ENCODE measurements at regions not wholly inside any gene's neighbourhood (a gene's known extent, or its start where the extent isn't known, plus 50 kb on each side); places are given as distances from the start of the nearest gene placed in this dataset.

DNA sequence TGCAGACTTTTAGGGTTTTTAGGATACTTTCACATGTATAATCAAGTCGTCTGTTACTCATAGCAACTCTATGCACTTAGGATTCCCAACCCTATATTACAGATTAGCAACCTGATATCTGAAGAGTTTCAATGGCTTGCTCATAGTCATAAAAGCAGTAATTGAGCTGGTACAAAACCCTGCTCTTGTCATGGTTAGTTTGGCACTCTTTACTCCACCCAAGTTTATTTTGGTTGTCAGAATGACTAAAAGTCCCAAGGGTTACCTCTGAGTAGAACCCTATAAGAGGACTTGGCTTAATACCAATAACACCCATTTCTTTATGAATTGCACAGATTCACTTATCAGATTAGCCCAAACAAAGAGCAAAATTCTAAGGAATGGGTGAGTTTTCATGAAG lies 550.6 kb downstream of the SOX6 start:
- Histone ChIP-seq H3K4me1 (ENCODE audit: control insufficient read depth, insufficient read depth, low read length) (no peaks in the 10 kb centered on the region), H3K27me3 (ENCODE audit: control insufficient read depth, insufficient read depth, low read length) (no peaks in the 10 kb centered on the region), H3K4me3 (ENCODE audit: low read length) (no peak overlapping the region), H3K9ac (ENCODE audit: low read length) (no peak overlapping the region), H3K36me3 (ENCODE audit: control insufficient read depth, insufficient read depth, low read length) (no peaks in the 10 kb centered on the region), H3K9me3 (ENCODE audit: control insufficient read depth, low read length) (no peaks in the 10 kb centered on the region)

DNA sequence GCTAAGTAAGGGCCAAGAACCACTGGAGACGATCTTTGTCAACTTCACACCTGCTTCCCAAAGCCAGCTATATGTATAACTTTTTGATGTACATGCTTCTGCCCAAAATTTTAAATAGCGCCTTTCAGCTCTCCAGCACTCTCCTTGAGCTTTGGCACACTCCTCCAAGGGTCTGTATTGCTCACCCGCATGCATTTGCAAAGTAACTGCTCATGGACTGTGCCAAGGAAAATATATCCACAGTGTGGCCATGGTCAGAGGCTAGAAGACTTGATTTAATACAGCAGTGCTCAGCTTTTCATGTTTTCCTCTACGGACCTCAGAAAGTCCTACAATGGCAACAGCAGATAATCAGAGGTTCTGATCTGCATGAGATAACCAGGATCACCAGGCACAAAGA lies 550.1 kb downstream of the SOX6 start:
- Histone ChIP-seq H3K9ac (ENCODE audit: low read length) (no peak overlapping the region), H3K4me3 (ENCODE audit: low read length) (no peak overlapping the region), H3K27me3 (ENCODE audit: control insufficient read depth, insufficient read depth, low read length) (no peaks in the 10 kb centered on the region), H3K9me3 (ENCODE audit: control insufficient read depth, low read length) (no peaks in the 10 kb centered on the region), H3K4me1 (ENCODE audit: control insufficient read depth, insufficient read depth, low read length) (no peaks in the 10 kb centered on the region), H3K36me3 (ENCODE audit: control insufficient read depth, insufficient read depth, low read length) (no peaks in the 10 kb centered on the region)

DNA sequence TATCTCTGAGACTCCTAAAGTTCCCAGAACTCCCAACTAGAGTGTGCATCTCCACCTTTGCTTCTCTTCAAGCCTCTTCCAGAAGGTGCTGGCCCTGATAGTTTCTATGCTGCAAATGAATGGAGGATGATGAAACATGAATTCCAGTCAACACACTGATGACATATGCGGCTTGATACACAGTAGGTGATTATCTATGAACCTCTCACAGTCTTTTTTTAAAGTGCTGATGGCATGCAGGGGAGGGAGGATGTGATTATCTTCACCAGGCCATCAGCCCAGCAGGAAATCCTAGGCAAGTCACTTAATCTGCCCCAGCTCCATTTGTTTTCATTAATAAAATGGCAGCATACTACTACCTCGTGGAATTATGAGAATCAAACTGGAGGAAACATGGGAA lies 548.5 kb downstream of the SOX6 start:
- Histone ChIP-seq H3K9ac (ENCODE audit: low read length) (no peak overlapping the region), H3K36me3 (ENCODE audit: control insufficient read depth, insufficient read depth, low read length) (no peaks in the 10 kb centered on the region), H3K27me3 (ENCODE audit: control insufficient read depth, insufficient read depth, low read length) (no peaks in the 10 kb centered on the region), H3K4me3 (ENCODE audit: low read length) (no peak overlapping the region), H3K9me3 (ENCODE audit: control insufficient read depth, low read length) (no peaks in the 10 kb centered on the region), H3K4me1 (ENCODE audit: control insufficient read depth, insufficient read depth, low read length) (no peaks in the 10 kb centered on the region)

DNA sequence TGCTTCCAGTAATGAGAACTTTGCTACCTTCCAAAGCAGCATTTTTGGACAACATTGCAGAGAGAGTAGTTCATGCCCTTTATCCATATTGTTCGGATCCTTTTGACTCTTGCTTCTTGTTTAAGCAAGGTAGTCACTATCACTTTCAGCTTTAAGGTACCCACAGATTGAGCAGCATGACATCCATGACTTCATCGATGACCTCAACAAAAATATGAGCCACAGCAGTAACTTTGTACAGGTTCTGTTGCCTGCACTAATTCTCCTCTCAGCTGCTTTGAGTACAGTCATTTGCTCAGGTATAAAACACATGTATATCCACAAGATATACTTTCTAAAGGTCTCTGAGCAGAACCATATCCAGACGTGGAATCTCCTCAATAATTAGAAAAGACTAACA lies 546.3 kb downstream of the SOX6 start:
- Histone ChIP-seq H3K4me3 (ENCODE audit: low read length) (no peak overlapping the region), H3K4me1 (ENCODE audit: control insufficient read depth, insufficient read depth, low read length) (no peaks in the 10 kb centered on the region), H3K36me3 (ENCODE audit: control insufficient read depth, insufficient read depth, low read length) (no peaks in the 10 kb centered on the region), H3K9ac (ENCODE audit: low read length) (no peak overlapping the region), H3K27me3 (ENCODE audit: control insufficient read depth, insufficient read depth, low read length) (no peaks in the 10 kb centered on the region), H3K9me3 (ENCODE audit: control insufficient read depth, low read length) (no peaks in the 10 kb centered on the region)

DNA sequence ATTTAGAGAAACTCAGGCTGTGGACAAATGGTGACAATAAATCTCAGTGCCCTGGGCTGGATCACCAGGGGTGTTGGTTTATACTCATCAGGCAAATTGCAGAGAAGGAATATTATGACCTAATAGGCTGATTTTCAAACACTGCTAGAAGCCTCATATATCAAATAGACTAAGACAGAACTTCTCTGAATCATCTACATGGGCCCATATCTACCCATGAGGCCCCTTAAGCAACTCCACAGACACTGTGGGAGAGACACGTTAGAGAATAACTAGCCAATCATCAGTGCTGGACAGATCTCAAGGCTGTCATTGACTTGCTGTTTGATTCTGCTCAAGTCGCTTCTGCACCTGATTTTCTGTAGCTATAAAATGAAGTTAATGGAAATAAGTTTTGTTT lies 545.8 kb downstream of the SOX6 start:
- no peaks in the 10 kb centered on the region for H3K27me3 ChIP-seq (ENCODE audit: control insufficient read depth, insufficient read depth, low read length)
- H3K9ac ChIP-seq (ENCODE audit: low read length), result no peak overlapping the region
- peaks cover 2% of the 10 kb centered on the region for H3K4me1 ChIP-seq (ENCODE audit: control insufficient read depth, insufficient read depth, low read length)
- H3K4me3 ChIP-seq (ENCODE audit: low read length), result no peak overlapping the region
- no peaks in the 10 kb centered on the region for H3K9me3 ChIP-seq (ENCODE audit: control insufficient read depth, low read length)
- H3K36me3 ChIP-seq (ENCODE audit: control insufficient read depth, insufficient read depth, low read length), result no peaks in the 10 kb centered on the region

DNA sequence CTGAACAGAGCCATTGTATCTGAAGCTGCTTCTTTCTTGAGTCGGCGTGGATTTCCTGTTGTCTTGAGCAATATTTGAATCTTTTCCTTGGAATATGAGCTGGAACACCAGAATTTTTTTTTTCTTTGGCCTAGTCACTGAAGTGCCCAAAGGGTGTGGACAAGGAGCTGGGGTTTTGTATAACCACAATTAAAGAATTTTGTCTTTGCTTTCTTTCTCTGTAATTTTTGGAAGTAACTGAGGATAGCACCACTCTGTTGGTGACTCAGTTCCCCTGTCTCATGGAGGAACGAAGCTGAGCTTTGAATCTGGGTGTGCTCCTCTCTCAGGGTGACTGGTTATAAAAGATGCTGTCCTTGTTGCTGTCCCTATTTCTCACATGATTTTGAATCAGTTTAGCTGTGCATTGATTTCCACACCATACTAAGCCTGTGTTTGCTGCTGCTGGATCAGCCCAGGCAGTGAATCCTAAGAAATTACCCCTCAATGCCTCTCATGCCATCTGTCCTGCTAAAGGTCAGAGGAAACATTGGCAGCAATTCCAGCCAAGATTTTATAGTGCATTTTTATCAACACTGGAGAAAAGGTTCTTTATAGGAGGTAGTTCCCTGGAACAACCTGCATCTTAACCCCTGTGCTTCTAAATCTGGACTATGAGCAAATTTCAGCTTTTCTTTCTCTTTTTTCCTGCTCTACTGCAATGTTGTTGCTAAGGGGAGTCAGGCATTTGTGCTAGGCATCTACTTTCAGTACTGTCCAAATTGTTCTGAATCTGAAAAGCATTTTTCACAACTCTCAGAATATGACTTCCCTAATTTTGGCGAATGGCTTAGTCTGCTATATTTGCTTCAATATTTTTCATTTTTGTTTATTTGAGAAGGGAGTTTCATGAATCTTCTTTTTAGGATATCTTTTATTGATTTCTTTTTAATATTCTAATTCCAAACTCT lies 540.8 kb downstream of the SOX6 start:
- H3K4me1 ChIP-seq (ENCODE audit: control insufficient read depth, insufficient read depth, low read length), result peaks cover 22% of the 10 kb centered on the region
- no peaks in the 10 kb centered on the region for H3K36me3 ChIP-seq (ENCODE audit: control insufficient read depth, insufficient read depth, low read length)
- H3K9ac ChIP-seq (ENCODE audit: low read length), result no peak overlapping the region
- no peak overlapping the region for H3K4me3 ChIP-seq (ENCODE audit: low read length)
- H3K9me3 ChIP-seq (ENCODE audit: control insufficient read depth, low read length), result no peaks in the 10 kb centered on the region
- no peaks in the 10 kb centered on the region for H3K27me3 ChIP-seq (ENCODE audit: control insufficient read depth, insufficient read depth, low read length)

DNA sequence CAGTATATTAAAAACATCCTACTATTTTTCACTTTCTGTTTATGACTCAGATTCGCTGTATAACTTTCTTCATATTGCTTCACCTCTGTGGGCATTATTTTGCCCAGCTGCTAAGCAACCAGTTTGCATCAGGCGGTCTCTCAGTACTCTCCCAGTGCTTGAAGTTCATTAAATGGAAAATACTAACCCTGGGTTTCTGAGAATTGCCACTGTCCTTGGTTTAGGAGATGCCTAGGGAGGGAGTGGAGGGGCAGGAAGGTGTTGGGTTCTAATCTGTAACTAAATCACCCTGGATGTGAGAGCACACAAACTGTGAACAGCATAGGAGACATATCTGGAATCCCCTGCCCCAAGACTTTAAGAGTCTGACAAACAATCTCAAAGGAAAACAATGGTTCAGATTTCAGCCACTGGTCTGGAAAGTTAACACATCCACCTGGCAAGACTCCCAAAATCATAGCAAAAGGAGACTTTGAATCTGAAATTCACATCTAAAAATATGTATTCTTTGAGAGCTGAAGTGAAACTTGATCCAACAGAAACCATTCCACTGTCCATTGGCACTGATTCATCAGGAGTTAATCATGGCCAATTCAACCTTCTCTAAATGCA lies 540.0 kb downstream of the SOX6 start:
- Histone ChIP-seq H3K4me1 (ENCODE audit: control insufficient read depth, insufficient read depth, low read length) (peaks cover 22% of the 10 kb centered on the region), H3K9me3 (ENCODE audit: control insufficient read depth, low read length) (no peaks in the 10 kb centered on the region), H3K4me3 (ENCODE audit: low read length) (no peak overlapping the region), H3K9ac (ENCODE audit: low read length) (no peak overlapping the region), H3K36me3 (ENCODE audit: control insufficient read depth, insufficient read depth, low read length) (no peaks in the 10 kb centered on the region), H3K27me3 (ENCODE audit: control insufficient read depth, insufficient read depth, low read length) (no peaks in the 10 kb centered on the region)

DNA sequence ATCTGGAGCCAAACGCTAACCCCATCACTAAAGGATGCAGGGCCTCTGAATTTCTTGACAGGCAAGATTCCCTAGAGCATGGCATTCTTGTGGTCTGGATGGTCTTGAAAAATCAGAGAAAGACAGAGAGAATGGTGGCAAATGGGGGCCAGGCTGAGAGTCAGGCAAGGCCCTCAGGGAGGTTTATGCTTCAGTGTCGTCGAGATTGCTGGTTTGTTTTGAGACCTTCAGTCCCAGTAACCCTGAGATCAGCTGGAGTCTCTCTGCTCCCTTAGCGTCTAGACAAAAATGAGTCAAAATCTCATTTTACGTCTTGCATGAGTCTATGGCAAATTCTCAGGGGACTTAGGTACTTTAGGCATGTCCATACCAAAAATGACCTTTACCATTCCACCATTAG lies 539.3 kb downstream of the SOX6 start:
- H3K4me3 ChIP-seq (ENCODE audit: low read length), result no peak overlapping the region
- no peak overlapping the region for H3K9ac ChIP-seq (ENCODE audit: low read length)
- H3K27me3 ChIP-seq (ENCODE audit: control insufficient read depth, insufficient read depth, low read length), result no peaks in the 10 kb centered on the region
- no peaks in the 10 kb centered on the region for H3K36me3 ChIP-seq (ENCODE audit: control insufficient read depth, insufficient read depth, low read length)
- H3K9me3 ChIP-seq (ENCODE audit: control insufficient read depth, low read length), result no peaks in the 10 kb centered on the region
- peaks cover 22% of the 10 kb centered on the region for H3K4me1 ChIP-seq (ENCODE audit: control insufficient read depth, insufficient read depth, low read length)

DNA sequence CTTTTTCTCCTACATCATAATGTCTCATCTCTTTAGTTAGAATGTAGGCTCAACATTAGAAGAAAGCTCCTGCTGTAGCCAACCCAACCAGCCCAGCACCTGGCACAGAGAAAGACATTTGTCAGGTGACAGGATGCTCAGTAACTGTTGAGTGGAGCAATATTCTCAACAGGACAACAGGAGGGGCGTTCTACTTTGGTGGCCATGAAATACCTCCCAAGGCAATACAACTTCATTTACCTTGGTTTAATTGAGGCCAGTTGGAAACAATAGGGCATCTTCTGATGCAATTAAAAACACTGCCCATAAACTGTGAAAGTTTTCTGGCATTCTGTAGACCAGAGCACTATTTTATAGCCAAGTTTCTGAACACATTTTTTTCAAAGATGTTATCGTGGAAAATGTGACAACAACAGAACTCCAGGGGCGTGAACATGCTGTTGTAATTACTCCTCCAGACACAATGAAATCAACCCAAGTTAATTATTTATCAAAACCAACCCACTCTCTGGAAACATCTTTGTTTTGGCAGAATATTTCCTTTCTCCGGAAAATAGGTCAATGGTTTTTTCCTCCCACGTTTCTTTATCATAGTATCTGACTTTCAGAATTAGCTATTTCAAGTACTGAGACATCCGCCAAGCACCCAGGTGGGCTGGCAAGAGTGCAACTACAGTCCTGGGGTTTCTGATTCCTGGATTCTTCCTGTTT lies 538.1 kb downstream of the SOX6 start:
- Histone ChIP-seq H3K27me3 (ENCODE audit: control insufficient read depth, insufficient read depth, low read length) (no peaks in the 10 kb centered on the region), H3K4me3 (ENCODE audit: low read length) (no peak overlapping the region), H3K9me3 (ENCODE audit: control insufficient read depth, low read length) (no peaks in the 10 kb centered on the region), H3K36me3 (ENCODE audit: control insufficient read depth, insufficient read depth, low read length) (no peaks in the 10 kb centered on the region), H3K9ac (ENCODE audit: low read length) (no peak overlapping the region), H3K4me1 (ENCODE audit: control insufficient read depth, insufficient read depth, low read length) (peaks cover 22% of the 10 kb centered on the region)

DNA sequence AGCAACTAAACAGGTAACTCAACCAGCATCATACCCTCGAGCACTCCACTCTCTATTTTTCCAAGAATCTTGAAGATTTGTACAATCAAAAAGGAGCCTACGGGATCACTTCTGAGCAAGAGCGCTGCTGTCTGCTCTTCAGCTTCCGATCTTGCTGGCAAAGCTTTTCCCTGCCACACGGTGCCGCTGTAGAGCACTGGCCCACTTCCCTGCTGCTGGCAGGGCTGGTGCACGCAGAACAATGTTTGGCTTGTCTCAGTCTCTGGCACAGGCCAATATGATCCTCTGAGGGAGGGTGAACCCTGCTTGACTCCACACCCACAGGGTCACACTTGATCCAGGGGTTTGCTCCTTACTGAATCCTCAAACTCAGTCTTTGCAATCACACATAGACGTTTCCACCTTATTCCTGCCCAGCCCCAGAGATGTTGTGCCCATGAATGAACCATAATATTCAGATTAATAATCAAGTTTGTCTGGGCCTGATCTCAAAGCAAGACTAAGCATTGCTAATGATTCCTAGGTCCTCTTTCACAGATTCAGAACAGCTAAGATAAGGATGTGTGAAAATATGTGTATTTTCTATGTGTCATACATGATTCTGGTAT lies 536.6 kb downstream of the SOX6 start:
- Histone ChIP-seq H3K36me3 (ENCODE audit: control insufficient read depth, insufficient read depth, low read length) (no peaks in the 10 kb centered on the region), H3K4me1 (ENCODE audit: control insufficient read depth, insufficient read depth, low read length) (peaks cover 22% of the 10 kb centered on the region), H3K9ac (ENCODE audit: low read length) (no peak overlapping the region), H3K9me3 (ENCODE audit: control insufficient read depth, low read length) (no peaks in the 10 kb centered on the region), H3K4me3 (ENCODE audit: low read length) (no peak overlapping the region), H3K27me3 (ENCODE audit: control insufficient read depth, insufficient read depth, low read length) (no peaks in the 10 kb centered on the region)

DNA sequence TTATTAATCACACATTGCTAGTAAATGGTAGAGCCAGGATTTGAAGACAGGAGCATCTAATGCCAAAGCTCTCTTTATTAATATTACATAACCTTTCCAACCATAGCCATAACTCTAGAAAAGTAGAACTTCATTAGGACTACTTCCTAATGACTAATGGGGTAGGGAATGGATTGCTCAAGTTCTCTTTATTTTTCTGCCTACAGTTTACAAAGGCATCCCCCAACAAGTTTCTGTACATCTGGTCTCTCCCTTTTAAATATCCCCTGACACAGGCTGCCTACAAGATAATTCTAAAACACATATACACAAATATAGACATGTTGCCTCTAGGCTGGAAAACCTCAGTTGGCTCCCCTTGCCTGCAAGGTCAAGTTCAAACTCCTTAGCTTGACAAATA lies 534.9 kb downstream of the SOX6 start:
- H3K4me1 ChIP-seq (ENCODE audit: control insufficient read depth, insufficient read depth, low read length), result peaks cover 16% of the 10 kb centered on the region
- H3K9ac ChIP-seq (ENCODE audit: low read length), result no peak overlapping the region
- no peaks in the 10 kb centered on the region for H3K36me3 ChIP-seq (ENCODE audit: control insufficient read depth, insufficient read depth, low read length)
- no peak overlapping the region for H3K4me3 ChIP-seq (ENCODE audit: low read length)
- H3K27me3 ChIP-seq (ENCODE audit: control insufficient read depth, insufficient read depth, low read length), result no peaks in the 10 kb centered on the region
- H3K9me3 ChIP-seq (ENCODE audit: control insufficient read depth, low read length), result no peaks in the 10 kb centered on the region

DNA sequence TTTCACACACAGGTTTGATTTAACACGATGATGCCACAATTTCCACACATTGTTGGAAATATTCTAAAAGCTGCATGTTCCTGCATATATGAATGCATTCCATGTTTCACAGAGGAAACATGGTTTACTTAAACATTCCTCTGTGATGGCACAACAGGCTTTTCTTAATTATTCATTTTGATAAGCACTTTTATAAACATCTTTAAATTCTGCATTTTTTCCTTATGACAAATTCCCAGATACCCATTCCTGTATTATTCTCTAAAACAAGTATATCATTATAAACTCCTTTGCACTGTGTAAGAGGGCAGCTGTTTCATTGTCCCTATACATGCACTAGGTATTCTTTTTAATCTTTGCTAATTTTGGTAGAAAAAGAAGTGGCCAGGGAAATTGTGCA lies 532.3 kb downstream of the SOX6 start:
- Histone ChIP-seq H3K4me1 (ENCODE audit: control insufficient read depth, insufficient read depth, low read length) (peaks cover 7% of the 10 kb centered on the region), H3K9me3 (ENCODE audit: control insufficient read depth, low read length) (no peaks in the 10 kb centered on the region), H3K9ac (ENCODE audit: low read length) (no peak overlapping the region), H3K4me3 (ENCODE audit: low read length) (no peak overlapping the region), H3K27me3 (ENCODE audit: control insufficient read depth, insufficient read depth, low read length) (no peaks in the 10 kb centered on the region), H3K36me3 (ENCODE audit: control insufficient read depth, insufficient read depth, low read length) (no peaks in the 10 kb centered on the region)
